ENCODE measurements at regions not wholly inside any gene's neighbourhood (a gene's known extent, or its start where the extent isn't known, plus 50 kb on each side); places are given as distances from the start of the nearest gene placed in this dataset.

DNA sequence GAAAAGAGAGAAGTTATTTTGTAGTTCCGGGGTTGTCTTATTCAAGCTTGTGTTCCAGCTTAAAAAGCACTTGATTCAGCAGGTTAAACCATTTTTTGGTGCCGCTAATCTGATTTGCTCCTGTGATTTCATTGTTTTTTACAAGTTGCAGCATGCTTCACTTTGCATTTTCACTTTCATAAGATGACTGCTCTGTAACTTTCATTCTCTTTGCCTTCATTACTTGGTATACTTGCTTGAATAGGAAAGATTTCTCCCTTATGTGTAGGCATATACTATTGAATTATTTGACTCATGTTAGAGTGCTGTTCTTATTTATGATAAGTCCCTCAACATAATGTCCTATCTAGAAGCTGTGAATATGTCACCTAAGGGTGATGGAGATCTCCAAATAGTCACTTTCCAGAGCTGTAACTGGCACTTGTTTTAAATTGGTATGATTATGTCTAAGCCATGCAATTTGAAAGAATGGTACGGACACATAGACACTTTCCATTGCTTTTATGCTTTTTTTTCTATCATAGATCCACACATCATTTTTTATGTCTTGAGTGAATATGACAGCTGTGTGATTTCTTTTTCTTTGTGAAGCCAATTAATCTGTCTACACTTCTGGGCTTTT lies 254.5 kb downstream of the DSEL start:
- no peak for TF ChIP-seq ZNF274 (IDR thresholded peaks at IDR 0.05; ENCODE audit: low read depth, low read length)
- no peak overlapping the region for H3K4me3 ChIP-seq (ENCODE audit: low read length)

DNA sequence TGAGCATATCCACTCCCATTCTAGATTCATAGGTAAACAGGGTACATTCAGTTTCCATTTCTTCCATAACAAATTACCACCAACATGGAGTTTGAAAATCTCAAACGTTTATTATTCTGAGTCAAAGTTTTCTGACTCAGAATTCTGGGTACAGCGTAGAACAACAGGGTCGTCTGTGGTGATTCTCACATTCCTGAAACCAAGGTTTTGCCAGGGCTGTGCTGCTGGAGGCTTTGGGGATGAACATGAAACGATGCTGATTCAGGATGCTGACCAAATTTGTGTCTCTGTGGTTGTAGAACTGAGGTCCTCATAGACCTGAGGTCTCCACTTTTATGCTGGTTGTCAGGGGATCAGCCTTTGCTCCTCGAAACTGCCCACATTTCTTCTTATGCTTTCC lies 255.7 kb downstream of the DSEL start:
- no peak for TF ChIP-seq ZNF274 (IDR thresholded peaks at IDR 0.05; ENCODE audit: low read depth, low read length)
- H3K4me3 ChIP-seq (ENCODE audit: low read length), result no peak overlapping the region

- H3K4me3 ChIP-seq (ENCODE audit: low read length), result no peak overlapping the region
- TF ChIP-seq ZNF274 (IDR thresholded peaks at IDR 0.05; ENCODE audit: low read depth, low read length), result no peak
Measured at GRCh38 chr18:67250776-67251424, 265.6 kb downstream of the DSEL start.

- peak overlapping the region; percentile 33; the same call in 1 of the 2 replicates for H3K4me3 ChIP-seq (ENCODE audit: low read length)
- no peak for TF ChIP-seq ZNF274 (IDR thresholded peaks at IDR 0.05; ENCODE audit: low read depth, low read length)
Measured at GRCh38 chr18:67243799-67244587, 272.5 kb downstream of the DSEL start.

- H3K4me3 ChIP-seq (ENCODE audit: low read length), result no peak overlapping the region
- no peak for TF ChIP-seq ZNF274 (IDR thresholded peaks at IDR 0.05; ENCODE audit: low read depth, low read length)
Measured at GRCh38 chr18:67242001-67242400, 274.5 kb downstream of the DSEL start.

DNA sequence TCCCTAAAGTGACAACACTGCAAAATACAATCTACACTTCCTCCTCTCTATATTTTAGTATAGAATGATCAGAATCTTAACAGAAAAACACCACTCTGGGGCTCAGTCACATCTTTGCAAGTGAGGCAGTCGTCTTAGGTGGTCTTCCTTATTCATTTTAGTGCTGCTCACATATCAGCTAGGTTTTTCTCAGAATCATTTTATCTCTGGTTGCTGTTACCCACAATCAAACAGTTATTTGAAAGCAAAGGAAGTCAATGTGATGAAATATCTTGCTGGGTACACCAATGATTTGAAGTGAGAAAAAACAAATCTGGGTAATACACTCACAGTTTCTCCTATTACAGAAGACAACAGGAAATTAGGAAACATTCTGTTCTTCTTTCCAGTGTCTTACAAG lies 275.2 kb downstream of the DSEL start:
- TF ChIP-seq ZNF274 (IDR thresholded peaks at IDR 0.05; ENCODE audit: low read depth, low read length), result no peak

GRCh38 chr18:67239826-67240225 lies 276.7 kb downstream of the DSEL start:
- no peak for TF ChIP-seq ZNF274 (IDR thresholded peaks at IDR 0.05; ENCODE audit: low read depth, low read length)
- H3K4me3 ChIP-seq (ENCODE audit: low read length), result no peak overlapping the region

More for the DNA sequence above, 275.2 kb downstream of the DSEL start:
- no peak overlapping the region for H3K4me3 ChIP-seq (ENCODE audit: low read length)

DNA sequence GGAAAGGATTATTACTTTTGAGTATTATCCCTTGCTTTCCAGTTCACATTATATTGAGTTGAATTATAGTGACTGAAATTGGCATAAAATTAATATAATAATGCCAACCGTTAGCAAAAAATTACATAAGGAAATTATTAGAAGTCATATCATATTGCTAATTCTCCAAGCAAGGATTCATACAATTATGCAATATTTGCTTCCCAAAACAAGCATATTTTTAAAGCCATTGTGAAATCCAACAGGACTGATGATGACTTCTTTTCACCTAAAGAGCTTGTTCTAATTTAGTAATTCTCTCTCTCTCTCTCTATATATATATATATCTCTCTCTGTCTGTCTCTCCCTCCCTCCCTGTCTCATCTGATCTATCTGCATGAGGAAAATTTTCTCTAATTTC lies 283.5 kb downstream of the DSEL start:
- H3K4me3 ChIP-seq (ENCODE audit: low read length), result no peak overlapping the region
- TF ChIP-seq ZNF274 (IDR thresholded peaks at IDR 0.05; ENCODE audit: low read depth, low read length), result no peak

GRCh38 chr18:67232406-67232805 lies 284.1 kb downstream of the DSEL start:
- H3K4me3 ChIP-seq (ENCODE audit: low read length), result no peak overlapping the region
- TF ChIP-seq ZNF274 (IDR thresholded peaks at IDR 0.05; ENCODE audit: low read depth, low read length), result no peak

- no peak for TF ChIP-seq ZNF274 (IDR thresholded peaks at IDR 0.05; ENCODE audit: low read depth, low read length)
Measured at GRCh38 chr18:67222887-67223286, 293.6 kb downstream of the DSEL start.

DNA sequence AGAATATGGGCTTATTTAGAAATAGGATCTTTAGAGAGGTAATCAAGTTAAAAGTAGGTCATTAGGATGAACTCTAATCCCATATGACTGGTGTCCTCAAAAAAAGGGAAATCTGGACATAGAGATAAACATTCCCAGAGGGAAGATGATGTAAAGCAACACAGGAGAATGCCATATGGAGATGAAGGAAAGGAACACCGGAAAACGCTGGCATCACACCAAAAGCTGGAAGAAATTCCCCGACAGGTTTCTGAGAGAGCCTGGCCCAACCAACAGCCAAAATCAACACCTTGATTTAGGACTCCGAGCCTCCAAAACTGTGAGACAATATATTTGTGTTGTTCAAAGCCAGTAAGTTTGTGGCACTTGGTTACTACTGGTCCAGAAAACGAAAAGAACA lies 296.7 kb downstream of the DSEL start:
- no peak overlapping the region for H3K4me3 ChIP-seq (ENCODE audit: low read length)
- no peak for TF ChIP-seq ZNF274 (IDR thresholded peaks at IDR 0.05; ENCODE audit: low read depth, low read length)

More at GRCh38 chr18:67222887-67223286, 293.6 kb downstream of the DSEL start:
- no peak overlapping the region for H3K4me3 ChIP-seq (ENCODE audit: low read length)

- H3K4me3 ChIP-seq (ENCODE audit: low read length), result no peak overlapping the region
- TF ChIP-seq ZNF274 (IDR thresholded peaks at IDR 0.05; ENCODE audit: low read depth, low read length), result no peak
Measured at GRCh38 chr18:67218556-67218955, 298.0 kb downstream of the DSEL start.

- no peak overlapping the region for H3K4me3 ChIP-seq (ENCODE audit: low read length)
- TF ChIP-seq ZNF274 (IDR thresholded peaks at IDR 0.05; ENCODE audit: low read depth, low read length), result no peak
Measured at GRCh38 chr18:67217551-67218166, 298.9 kb downstream of the DSEL start.

GRCh38 chr18:67216846-67217245 lies 299.7 kb downstream of the DSEL start:
- no peak overlapping the region for H3K4me3 ChIP-seq (ENCODE audit: low read length)
- no peak for TF ChIP-seq ZNF274 (IDR thresholded peaks at IDR 0.05; ENCODE audit: low read depth, low read length)
